Upper lobe of left lung (tissue), 4 donors: ENCODE measurements at regions not wholly inside any gene's neighbourhood (a gene's known extent, or its start where the extent isn't known, plus 50 kb on each side); places are given as distances from the start of the nearest gene placed in this dataset.

Experiments used
- POLR2A ChIP-seq, 4 donors: fragments of 450-650 bp; IDR thresholded peaks; one replicate each; pipeline ENCODE4 v1.5.1; 2016 to 2017; ENCODE audit warnings: antibody characterized with exemption in 4 of 4, mild to moderate bottlenecking in 2 of 4
- TF ChIP-seq, protein P1 (sequence below), 6 experiments: fragments of 450-650 bp in 4 of 6; fragments of 200-600 bp in 2 of 6; sonication (generic) in 2 of 6; IDR thresholded peaks; one replicate each; pipeline ENCODE4 v1.5.1; 2016 to 2019; ENCODE audit warnings: antibody characterized with exemption in 6 of 6

DNA sequence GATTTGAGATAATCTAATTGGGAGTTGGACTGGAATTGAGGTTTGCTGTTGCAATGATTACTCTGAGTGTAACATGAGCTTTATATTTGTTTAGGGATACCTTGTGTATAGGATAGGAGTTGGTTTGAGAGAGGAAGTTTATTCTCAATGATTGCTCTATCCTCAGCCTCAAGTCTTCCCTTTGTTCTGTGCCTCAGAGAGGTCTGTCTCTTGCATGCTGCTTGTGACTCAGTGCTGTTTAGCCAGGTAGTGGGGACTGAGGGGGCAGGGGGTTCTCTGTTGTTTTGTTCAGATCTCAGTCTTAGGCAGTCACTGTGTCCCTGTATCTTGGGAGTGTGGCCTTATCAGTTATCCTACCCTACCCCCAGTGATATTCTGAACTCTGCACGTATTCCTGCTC is 192.1 kb downstream of the SPATA31D1 start:
- TF ChIP-seq, protein P1, sequence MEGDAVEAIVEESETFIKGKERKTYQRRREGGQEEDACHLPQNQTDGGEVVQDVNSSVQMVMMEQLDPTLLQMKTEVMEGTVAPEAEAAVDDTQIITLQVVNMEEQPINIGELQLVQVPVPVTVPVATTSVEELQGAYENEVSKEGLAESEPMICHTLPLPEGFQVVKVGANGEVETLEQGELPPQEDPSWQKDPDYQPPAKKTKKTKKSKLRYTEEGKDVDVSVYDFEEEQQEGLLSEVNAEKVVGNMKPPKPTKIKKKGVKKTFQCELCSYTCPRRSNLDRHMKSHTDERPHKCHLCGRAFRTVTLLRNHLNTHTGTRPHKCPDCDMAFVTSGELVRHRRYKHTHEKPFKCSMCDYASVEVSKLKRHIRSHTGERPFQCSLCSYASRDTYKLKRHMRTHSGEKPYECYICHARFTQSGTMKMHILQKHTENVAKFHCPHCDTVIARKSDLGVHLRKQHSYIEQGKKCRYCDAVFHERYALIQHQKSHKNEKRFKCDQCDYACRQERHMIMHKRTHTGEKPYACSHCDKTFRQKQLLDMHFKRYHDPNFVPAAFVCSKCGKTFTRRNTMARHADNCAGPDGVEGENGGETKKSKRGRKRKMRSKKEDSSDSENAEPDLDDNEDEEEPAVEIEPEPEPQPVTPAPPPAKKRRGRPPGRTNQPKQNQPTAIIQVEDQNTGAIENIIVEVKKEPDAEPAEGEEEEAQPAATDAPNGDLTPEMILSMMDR (IDR thresholded peaks at IDR 0.05): no peak
- no peak for TF ChIP-seq POLR2A (IDR thresholded peaks at IDR 0.05)
